BLaER1 treated with 17β-estradiol and CSF1 and Interleukin-3, amounts not matched to agents 10 nM and 100 nM (cell line): ENCODE measurements at regions not wholly inside any gene's neighbourhood (a gene's known extent, or its start where the extent isn't known, plus 50 kb on each side); places are given as distances from the start of the nearest gene placed in this dataset.

Source experiments
- H3K27ac ChIP-seq, 11 experiments: shearing (Covaris generic); formaldehyde crosslinking; 2 replicates each; pipeline ENCODE4 v1.8.1; 2022
- H3K27me3 ChIP-seq, 11 experiments: shearing (Covaris generic); formaldehyde crosslinking; 2 replicates each; pipeline ENCODE4 v1.8.1; 2022
- H3K36me3 ChIP-seq, 11 experiments: shearing (Covaris generic); formaldehyde crosslinking; 2 replicates each; pipeline ENCODE4 v1.8.1; 2022
- H3K4me1 ChIP-seq, 10 experiments: shearing (Covaris generic); formaldehyde crosslinking; 2 replicates each; pipeline ENCODE4 v1.8.1; 2022
- H3K4me2 ChIP-seq, 11 experiments: shearing (Covaris generic); formaldehyde crosslinking; 2 replicates each; pipeline ENCODE4 v1.8.1; 2022
- H3K4me3 ChIP-seq, 10 experiments: shearing (Covaris generic); formaldehyde crosslinking; 2 replicates each; pipeline ENCODE4 v1.8.1; 2022
- H3K9ac ChIP-seq, 11 experiments: shearing (Covaris generic); formaldehyde crosslinking; 2 replicates each; pipeline ENCODE4 v1.8.1; 2022
- H3K9me3 ChIP-seq, 11 experiments: shearing (Covaris generic); formaldehyde crosslinking; replicated peaks in 1 of 11; 2 replicates each; pipeline ENCODE4 v1.8.1; 2022
- H4K20me1 ChIP-seq, 11 experiments: shearing (Covaris generic); formaldehyde crosslinking; 2 replicates each; pipeline ENCODE4 v1.8.1; 2022
- Cebpa-rat ChIP-seq, 11 experiments: shearing (Covaris generic); IDR thresholded peaks; 2 replicates each; pipeline ENCODE4 v1.8.1; 2022

GRCh38 chr16:73304008-73304774 lies 256.3 kb upstream of the ZFHX3 start:
- Histone ChIP-seq H3K27ac (no peak overlapping the region), H3K4me2 (no peak overlapping the region), H3K4me3 (no peak overlapping the region), H3K36me3 (no peaks in the 10 kb centered on the region), H4K20me1 (no peaks in the 10 kb centered on the region), H3K4me1 (peaks cover 26 to 36% (median 32%) of the 10 kb centered on the region in 10 experiments), H3K9ac (no peak overlapping the region), H3K27me3 (no peaks in the 10 kb centered on the region), H3K9me3 (no peaks in the 10 kb centered on the region)
- TF ChIP-seq Cebpa-rat (IDR thresholded peaks at IDR 0.05): no peak

GRCh38 chr16:73302942-73303341 lies 255.0 kb upstream of the ZFHX3 start:
- no peak overlapping the region for H3K4me2 ChIP-seq
- no peak for TF ChIP-seq Cebpa-rat (IDR thresholded peaks at IDR 0.05)
- no peak overlapping the region for H3K9ac ChIP-seq
- H3K9me3 ChIP-seq: no peaks in the 10 kb centered on the region
- peaks cover 17 to 28% (median 26%) of the 10 kb centered on the region in 10 experiments for H3K4me1 ChIP-seq
- H3K27me3 ChIP-seq: no peaks in the 10 kb centered on the region
- no peaks in the 10 kb centered on the region for H3K36me3 ChIP-seq
- no peak overlapping the region for H3K4me3 ChIP-seq
- no peak overlapping the region for H3K27ac ChIP-seq
- no peaks in the 10 kb centered on the region for H4K20me1 ChIP-seq

DNA sequence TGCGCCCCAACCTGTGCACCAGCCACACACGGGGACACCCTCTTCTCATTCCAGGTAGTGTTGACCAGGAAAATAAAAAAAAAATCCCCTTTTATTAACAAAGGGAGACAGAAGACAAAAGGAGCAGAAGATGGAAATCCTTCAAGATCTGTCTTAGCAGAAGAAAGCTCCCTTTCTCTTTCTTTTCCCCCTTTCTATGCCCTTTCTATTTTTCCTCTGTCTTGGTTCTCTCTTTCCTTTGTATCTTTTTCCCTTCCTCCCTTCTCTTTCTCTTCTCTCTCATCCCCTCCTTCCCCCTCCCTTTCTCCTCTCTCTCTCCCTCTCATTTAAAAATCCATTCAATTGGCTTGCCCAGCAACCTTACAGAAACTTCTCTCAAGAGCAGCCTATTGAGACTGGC lies 254.1 kb upstream of the ZFHX3 start:
- Histone ChIP-seq H3K27ac (no peak overlapping the region), H3K9me3 (no peaks in the 10 kb centered on the region), H4K20me1 (no peaks in the 10 kb centered on the region), H3K36me3 (no peaks in the 10 kb centered on the region), H3K4me1 (peaks cover 7 to 19% (median 17%) of the 10 kb centered on the region in 10 experiments), H3K27me3 (no peaks in the 10 kb centered on the region), H3K4me2 (no peak overlapping the region), H3K9ac (no peak overlapping the region), H3K4me3 (no peak overlapping the region)
- no peak for TF ChIP-seq Cebpa-rat (IDR thresholded peaks at IDR 0.05)

- no peak overlapping the region for H3K4me2 ChIP-seq
- H3K4me1 ChIP-seq: no peaks in the 10 kb centered on the region
- H4K20me1 ChIP-seq: no peaks in the 10 kb centered on the region
- no peak overlapping the region for H3K4me3 ChIP-seq
- no peaks in the 10 kb centered on the region for H3K27me3 ChIP-seq
- no peak overlapping the region for H3K9ac ChIP-seq
- H3K27ac ChIP-seq: no peak overlapping the region
- no peaks in the 10 kb centered on the region for H3K9me3 ChIP-seq
- no peak for TF ChIP-seq Cebpa-rat (IDR thresholded peaks at IDR 0.05)
- no peaks in the 10 kb centered on the region for H3K36me3 ChIP-seq
Measured at GRCh38 chr16:73299346-73299745, 251.4 kb upstream of the ZFHX3 start.

- H3K9me3 ChIP-seq: no peaks in the 10 kb centered on the region
- H4K20me1 ChIP-seq: no peaks in the 10 kb centered on the region
- no peak overlapping the region for H3K4me2 ChIP-seq
- no peaks in the 10 kb centered on the region for H3K27me3 ChIP-seq
- no peaks in the 10 kb centered on the region for H3K36me3 ChIP-seq
- H3K27ac ChIP-seq: no peak overlapping the region
- H3K4me3 ChIP-seq: no peak overlapping the region
- TF ChIP-seq Cebpa-rat (IDR thresholded peaks at IDR 0.05): no peak
- H3K4me1 ChIP-seq: no peaks in the 10 kb centered on the region
- H3K9ac ChIP-seq: no peak overlapping the region
Measured at GRCh38 chr16:73298562-73298961, 250.6 kb upstream of the ZFHX3 start.

DNA sequence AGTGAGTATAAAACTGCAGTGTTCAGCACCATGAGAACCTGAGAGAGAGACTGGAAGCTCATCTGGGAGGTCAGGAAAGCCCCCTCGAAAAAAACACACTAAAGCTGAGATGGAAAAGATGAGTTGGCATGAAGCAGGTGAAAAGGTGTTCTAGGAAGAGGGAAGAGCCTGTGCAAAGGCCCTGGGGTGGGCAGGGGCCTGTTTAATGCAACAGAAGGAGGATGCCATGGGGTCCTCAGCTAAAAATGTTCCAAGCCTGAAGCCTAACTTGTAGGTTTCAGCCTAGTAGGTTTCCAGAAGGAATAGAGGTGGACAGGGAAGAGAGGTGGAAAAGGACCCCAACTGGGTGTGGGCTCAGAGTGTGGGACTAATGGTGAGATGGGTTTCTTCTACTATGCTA lies 242.3 kb upstream of the ZFHX3 start:
- no peak overlapping the region for H3K27ac ChIP-seq
- H3K27me3 ChIP-seq: no peaks in the 10 kb centered on the region
- H3K9me3 ChIP-seq: peaks cover 0 to 9% (median 0%) of the 10 kb centered on the region in 11 experiments; a peak in 3 of 22 replicates
- no peak overlapping the region for H3K4me2 ChIP-seq
- no peak for TF ChIP-seq Cebpa-rat (IDR thresholded peaks at IDR 0.05)
- no peak overlapping the region for H3K4me3 ChIP-seq
- H3K9ac ChIP-seq: no peak overlapping the region
- H3K36me3 ChIP-seq: no peaks in the 10 kb centered on the region
- no peaks in the 10 kb centered on the region for H4K20me1 ChIP-seq
- no peaks in the 10 kb centered on the region for H3K4me1 ChIP-seq

DNA sequence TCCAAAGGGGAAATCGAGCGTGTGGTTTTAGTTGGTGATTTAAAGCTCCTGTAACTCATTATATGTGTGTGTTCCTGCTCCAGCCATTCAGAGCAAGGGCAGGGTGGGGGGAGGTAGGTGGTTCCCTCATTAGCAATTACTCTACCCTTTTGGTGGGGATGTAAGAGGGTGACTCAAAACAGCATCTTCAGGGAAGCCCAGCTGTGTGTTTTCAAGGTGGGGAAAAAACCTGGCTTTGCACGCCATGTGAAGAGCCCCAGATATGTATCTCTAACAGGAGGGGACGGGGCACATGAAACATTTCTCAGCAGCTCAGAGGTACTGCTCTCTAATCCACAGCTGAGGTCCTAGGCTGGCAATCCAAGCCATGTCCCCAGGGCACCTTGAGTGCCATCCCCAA lies 241.3 kb upstream of the ZFHX3 start:
- H3K9me3 ChIP-seq: peaks cover 0 to 9% (median 0%) of the 10 kb centered on the region in 11 experiments; a peak in 3 of 22 replicates
- no peak overlapping the region for H3K4me3 ChIP-seq
- no peak overlapping the region for H3K9ac ChIP-seq
- no peak overlapping the region for H3K27ac ChIP-seq
- H4K20me1 ChIP-seq: no peaks in the 10 kb centered on the region
- no peaks in the 10 kb centered on the region for H3K4me1 ChIP-seq
- no peaks in the 10 kb centered on the region for H3K27me3 ChIP-seq
- H3K4me2 ChIP-seq: no peak overlapping the region
- TF ChIP-seq Cebpa-rat (IDR thresholded peaks at IDR 0.05): no peak
- no peaks in the 10 kb centered on the region for H3K36me3 ChIP-seq

DNA sequence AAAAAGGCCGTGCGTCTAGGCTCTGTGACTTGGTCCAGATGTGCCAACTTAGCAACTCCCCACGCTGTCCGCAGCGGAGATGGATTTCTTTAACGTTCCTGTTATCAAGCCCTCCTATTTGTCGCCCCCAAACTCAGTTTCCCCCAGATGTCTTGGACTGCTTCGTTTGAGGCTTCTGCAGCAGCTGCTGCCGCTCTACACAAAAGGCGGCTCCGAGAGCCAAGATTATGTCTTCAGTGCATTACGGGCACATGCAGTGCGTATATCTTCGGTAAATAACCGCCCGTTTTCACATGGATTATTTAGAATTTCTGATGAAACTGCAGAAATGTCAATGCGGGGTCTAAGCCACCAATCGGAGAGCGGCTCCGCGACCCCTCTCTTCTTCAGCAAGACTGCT lies 240.6 kb upstream of the ZFHX3 start:
- Histone ChIP-seq H3K27me3 (no peaks in the 10 kb centered on the region), H4K20me1 (no peaks in the 10 kb centered on the region), H3K9ac (no peak overlapping the region), H3K4me2 (no peak overlapping the region), H3K36me3 (no peaks in the 10 kb centered on the region), H3K27ac (no peak overlapping the region), H3K4me1 (no peaks in the 10 kb centered on the region), H3K4me3 (no peak overlapping the region), H3K9me3 (peaks cover 0 to 9% (median 0%) of the 10 kb centered on the region in 11 experiments; a peak in 3 of 22 replicates)
- TF ChIP-seq Cebpa-rat (IDR thresholded peaks at IDR 0.05): no peak

GRCh38 chr16:73287859-73288405 lies 240.0 kb upstream of the ZFHX3 start:
- no peaks in the 10 kb centered on the region for H3K36me3 ChIP-seq
- H3K9ac ChIP-seq: no peak overlapping the region
- H3K4me2 ChIP-seq: no peak overlapping the region
- H4K20me1 ChIP-seq: no peaks in the 10 kb centered on the region
- no peaks in the 10 kb centered on the region for H3K27me3 ChIP-seq
- H3K4me1 ChIP-seq: no peaks in the 10 kb centered on the region
- H3K4me3 ChIP-seq: no peak overlapping the region
- H3K9me3 ChIP-seq: peaks cover 0 to 9% (median 0%) of the 10 kb centered on the region in 11 experiments; a peak in 3 of 22 replicates
- H3K27ac ChIP-seq: no peak overlapping the region
- no peak for TF ChIP-seq Cebpa-rat (IDR thresholded peaks at IDR 0.05)
